OCI-LY7 (cell line): ENCODE measurements at regions not wholly inside any gene's neighbourhood (a gene's known extent, or its start where the extent isn't known, plus 50 kb on each side); places are given as distances from the start of the nearest gene placed in this dataset.

Experiments used
- BruUV-seq: library from RNA; stranded (reverse); fragments of 400-500 nt; replicated peaks from 2 replicates; lab custom pipeline; 2021; lab: Mats Ljungman, UMichigan
- CTCF ChIA-PET: fragments of 300-600 bp; sonication (Branson Sonifier 250); formaldehyde crosslinking; loops from one replicate; lab custom pipeline; 2022; ENCODE audit warnings: antibody characterized with exemption; ENCODE audit not compliant: unreplicated experiment; lab: Charles Lee
- POLR2A ChIA-PET: fragments of 300-600 bp; sonication (Branson Sonifier 250); formaldehyde crosslinking; loops from one replicate; lab custom pipeline; 2022; ENCODE audit warnings: antibody characterized with exemption; lab: Charles Lee
- DNase-seq: peaks from one replicate; pipeline ENCODE4 v3.0.0-alpha.2; 2015; ENCODE audit warnings: low spot score
- H2AFZ ChIP-seq: fragments of 200-600 bp; sonication (generic), shearing (Covaris generic); 2 replicates; pipeline ENCODE4 v1.6.1; 2014; ENCODE audit warnings: mild to moderate bottlenecking, antibody characterized with exemption, low read length, moderate library complexity
- H3K27ac ChIP-seq: fragments of 200-600 bp; sonication (generic); 2 replicates; pipeline ENCODE4 v1.5.1; 2014; ENCODE audit warnings: mixed run types, low read depth, mild to moderate bottlenecking, moderate library complexity, low read length, inconsistent platforms; ENCODE audit not compliant: poor library complexity, severe bottlenecking
- H3K36me3 ChIP-seq: fragments of 200-600 bp; sonication (generic); 2 replicates; pipeline ENCODE4 v1.6.1; 2014; ENCODE audit warnings: mild to moderate bottlenecking, antibody characterized with exemption, low read length, moderate library complexity, mixed read lengths; ENCODE audit not compliant: insufficient read depth
- H3K4me1 ChIP-seq: fragments of 200-600 bp; sonication (generic); 2 replicates; pipeline ENCODE4 v1.5.1; 2014; ENCODE audit warnings: mild to moderate bottlenecking, low read length; ENCODE audit not compliant: insufficient read depth, poor library complexity, severe bottlenecking
- H3K4me2 ChIP-seq: fragments of 200-600 bp; sonication (generic); 2 replicates; pipeline ENCODE4 v1.6.1; 2014; ENCODE audit warnings: mild to moderate bottlenecking, low read length
- H3K4me3 ChIP-seq: fragments of 200-600 bp; sonication (generic); 2 replicates; pipeline ENCODE4 v1.5.1; 2014; ENCODE audit warnings: mild to moderate bottlenecking, low read depth, low read length; ENCODE audit not compliant: poor library complexity, severe bottlenecking
- H3K79me2 ChIP-seq: fragments of 200-600 bp; sonication (generic); 2 replicates; pipeline ENCODE4 v1.6.1; 2016; ENCODE audit warnings: low read depth, mild to moderate bottlenecking, low read length, moderate library complexity, mixed read lengths; ENCODE audit not compliant: insufficient read depth
- H3K9me2 ChIP-seq: fragments of 200-600 bp; sonication (generic); 2 replicates; pipeline ENCODE4 v1.6.1; 2016; ENCODE audit warnings: mild to moderate bottlenecking, low read length, mixed read lengths; ENCODE audit not compliant: insufficient read depth
- H3K9me3 ChIP-seq: fragments of 200-600 bp; sonication (generic); 2 replicates; pipeline ENCODE4 v1.6.1; 2014; ENCODE audit warnings: mild to moderate bottlenecking, mixed run types, low read length, mixed read lengths
- H4K20me1 ChIP-seq: fragments of 200-600 bp; sonication (generic); 2 replicates; pipeline ENCODE4 v1.6.1; 2014; ENCODE audit warnings: mild to moderate bottlenecking, antibody characterized with exemption, low read length, moderate library complexity, mixed read lengths; ENCODE audit not compliant: insufficient read depth
- EZH2phosphoT487 ChIP-seq: fragments of 200-600 bp; sonication (generic); IDR thresholded peaks from 2 replicates; pipeline ENCODE4 v1.6.1; 2018; ENCODE audit warnings: low read depth, borderline replicate concordance, mild to moderate bottlenecking, mixed run types, antibody characterized with exemption, low read length, moderate library complexity, mixed read lengths
- intact Hi-C: fragments of 100-400 bp; cut with micrococcal nuclease; formaldehyde crosslinking; loops from one replicate; pipeline ENCODE4 v1.10.0; 2022; ENCODE audit not compliant: unreplicated experiment
- TF ChIP-seq, protein P1 (sequence below): fragments of 200-600 bp; sonication (generic); conservative IDR thresholded peaks from 2 replicates; pipeline ENCODE4 v1.5.1; 2014; ENCODE audit warnings: mild to moderate bottlenecking, antibody characterized with exemption, low read length, moderate library complexity, mixed read lengths

GRCh38 chr1:157390651-157391050 lies 161.7 kb downstream of the FCRL5 start:
- no peak for DNase-seq
- H3K36me3 ChIP-seq, result no peaks in the 10 kb centered on the region
- no peaks in the 10 kb centered on the region for H3K4me1 ChIP-seq
- H3K79me2 ChIP-seq, result no peaks in the 10 kb centered on the region
- H2AFZ ChIP-seq, result no peak overlapping the region
- H3K9me2 ChIP-seq, result no peaks in the 10 kb centered on the region
- CTCF ChIA-PET, result no interaction called here
- intact Hi-C loops, result no loop called here
- no peaks in the 10 kb centered on the region for H3K9me3 ChIP-seq
- H3K4me3 ChIP-seq, result no peak overlapping the region
- POLR2A ChIA-PET, result no interaction called here
- TF ChIP-seq, protein P1, sequence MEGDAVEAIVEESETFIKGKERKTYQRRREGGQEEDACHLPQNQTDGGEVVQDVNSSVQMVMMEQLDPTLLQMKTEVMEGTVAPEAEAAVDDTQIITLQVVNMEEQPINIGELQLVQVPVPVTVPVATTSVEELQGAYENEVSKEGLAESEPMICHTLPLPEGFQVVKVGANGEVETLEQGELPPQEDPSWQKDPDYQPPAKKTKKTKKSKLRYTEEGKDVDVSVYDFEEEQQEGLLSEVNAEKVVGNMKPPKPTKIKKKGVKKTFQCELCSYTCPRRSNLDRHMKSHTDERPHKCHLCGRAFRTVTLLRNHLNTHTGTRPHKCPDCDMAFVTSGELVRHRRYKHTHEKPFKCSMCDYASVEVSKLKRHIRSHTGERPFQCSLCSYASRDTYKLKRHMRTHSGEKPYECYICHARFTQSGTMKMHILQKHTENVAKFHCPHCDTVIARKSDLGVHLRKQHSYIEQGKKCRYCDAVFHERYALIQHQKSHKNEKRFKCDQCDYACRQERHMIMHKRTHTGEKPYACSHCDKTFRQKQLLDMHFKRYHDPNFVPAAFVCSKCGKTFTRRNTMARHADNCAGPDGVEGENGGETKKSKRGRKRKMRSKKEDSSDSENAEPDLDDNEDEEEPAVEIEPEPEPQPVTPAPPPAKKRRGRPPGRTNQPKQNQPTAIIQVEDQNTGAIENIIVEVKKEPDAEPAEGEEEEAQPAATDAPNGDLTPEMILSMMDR, result no peak
- no peak for TF ChIP-seq EZH2phosphoT487
- no TSS peak for BruUV-seq
- H3K27ac ChIP-seq, result no peak overlapping the region
- no peaks in the 10 kb centered on the region for H4K20me1 ChIP-seq
- no peak overlapping the region for H3K4me2 ChIP-seq

- Histone ChIP-seq H3K4me2 (no peak overlapping the region), H3K4me3 (no peak overlapping the region), H4K20me1 (no peaks in the 10 kb centered on the region), H3K9me3 (no peaks in the 10 kb centered on the region), H3K9me2 (no peaks in the 10 kb centered on the region), H3K36me3 (no peaks in the 10 kb centered on the region), H2AFZ (no peak overlapping the region), H3K79me2 (no peaks in the 10 kb centered on the region), H3K27ac (no peak overlapping the region), H3K4me1 (no peaks in the 10 kb centered on the region)
- TF ChIP-seq, protein P1, result no peak
- no peak for TF ChIP-seq EZH2phosphoT487
- BruUV-seq, result no TSS peak
- ChIA-PET POLR2A (no interaction called here), CTCF (no interaction called here)
- intact Hi-C loops, result no loop called here
- no peak for DNase-seq
Observed at GRCh38 chr1:157388057-157388456, 164.3 kb downstream of the FCRL5 start.

DNA sequence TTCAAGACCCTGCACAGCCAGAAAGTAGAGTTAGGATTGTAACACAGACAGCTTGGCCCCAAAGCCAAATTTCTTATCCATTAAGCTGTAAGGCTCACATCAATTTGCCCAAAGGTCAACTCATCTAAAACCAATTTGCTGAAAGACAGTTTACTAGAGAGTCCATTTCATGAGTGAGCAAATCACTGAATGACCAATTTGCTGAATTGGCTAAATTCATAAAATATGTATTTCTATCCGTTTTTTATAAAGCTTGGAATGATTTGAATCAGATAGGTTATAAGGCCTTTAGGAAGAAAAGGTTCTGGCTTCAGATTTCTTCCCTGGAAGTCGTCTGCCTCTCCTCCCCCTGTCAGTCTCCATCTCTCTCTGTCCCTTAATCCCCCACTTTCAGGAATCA lies 168.1 kb downstream of the FCRL5 start:
- Histone ChIP-seq H3K9me3 (no peaks in the 10 kb centered on the region), H3K27ac (no peak overlapping the region), H2AFZ (no peak overlapping the region), H4K20me1 (no peaks in the 10 kb centered on the region), H3K9me2 (no peaks in the 10 kb centered on the region), H3K4me3 (no peak overlapping the region), H3K79me2 (no peaks in the 10 kb centered on the region), H3K36me3 (no peaks in the 10 kb centered on the region), H3K4me2 (no peak overlapping the region), H3K4me1 (no peaks in the 10 kb centered on the region)
- DNase-seq, result no peak
- TF ChIP-seq EZH2phosphoT487, result no peak
- TF ChIP-seq, protein P1, result no peak
- ChIA-PET POLR2A (no interaction called here), CTCF (no interaction called here)
- intact Hi-C loops, result no loop called here
- BruUV-seq, result no TSS peak
